ENCODE measurements at regions not wholly inside any gene's neighbourhood (a gene's known extent, or its start where the extent isn't known, plus 50 kb on each side); places are given as distances from the start of the nearest gene placed in this dataset.

DNA sequence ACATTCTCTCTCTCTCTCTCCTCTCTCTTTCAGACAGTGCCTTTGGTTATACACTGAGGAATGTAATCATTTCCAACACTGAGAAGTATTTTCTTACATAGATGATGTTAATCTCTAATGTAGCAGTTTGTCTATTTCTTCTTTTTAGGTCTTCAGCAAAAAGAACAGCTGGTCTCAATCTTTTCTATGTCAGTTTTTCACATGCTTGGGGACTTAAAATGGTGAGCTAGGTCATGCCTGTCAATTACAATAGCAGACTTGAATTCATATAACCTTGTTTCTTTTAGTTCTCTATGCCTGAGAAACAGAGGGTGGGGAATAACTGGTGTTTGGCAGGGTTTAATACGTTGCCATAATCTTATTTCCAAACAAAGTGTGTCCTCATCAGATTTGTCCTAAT, 786.2 kb downstream of the SQOR start:
- TF ChIP-seq GATA2 (IDR thresholded peaks at IDR 0.05; ENCODE audit: low read depth, low read length) (no peak), GATA3 (IDR thresholded peaks at IDR 0.05; ENCODE audit: low read depth, low read length) (no peak)
